Lung (tissue), 11 donors: ENCODE measurements at regions not wholly inside any gene's neighbourhood (a gene's known extent, or its start where the extent isn't known, plus 50 kb on each side); places are given as distances from the start of the nearest gene placed in this dataset.
A peak's percentile ranks its signal among the peaks of the same experiment; 100 is the strongest.

Experiments used
- ATAC-seq: fragments of 200-7000 bp; cut with Tn5 transposase; one replicate; pipeline ENCODE4 v1.9.1; 2020; ENCODE audit warnings: moderate number of reproducible peaks; ENCODE audit not compliant: insufficient read depth, low FRiP score
- DNase-seq, 3 donors: peaks; one replicate each; pipeline ENCODE4 v3.0.0-alpha.2; 2013 to 2017
- H3K27ac ChIP-seq, 2 donors: one replicate each; pipeline ENCODE4 v1.5.1; 2013; ENCODE audit warnings: mild to moderate bottlenecking in 2 of 2, moderate library complexity in 2 of 2, control low read depth in 1 of 2, inconsistent platforms in 1 of 2, low read depth in 1 of 2, low read length in 1 of 2
- H3K27me3 ChIP-seq, 3 donors: one replicate each; pipeline ENCODE4 v1.5.1; 2013; ENCODE audit warnings: low read length in 2 of 3; ENCODE audit not compliant: control insufficient read depth in 3 of 3, insufficient read depth in 3 of 3
- H3K36me3 ChIP-seq, 4 donors: one replicate each; pipeline ENCODE4 v1.5.1; 2013; ENCODE audit warnings: low read length in 4 of 4, mild to moderate bottlenecking in 1 of 4, moderate library complexity in 1 of 4; ENCODE audit not compliant: control insufficient read depth in 4 of 4, insufficient read depth in 4 of 4
- H3K4me1 ChIP-seq, 5 donors: one replicate each; pipeline ENCODE4 v1.5.1; 2013; ENCODE audit warnings: low read length in 5 of 5, mild to moderate bottlenecking in 2 of 5, moderate library complexity in 1 of 5; ENCODE audit not compliant: control insufficient read depth in 5 of 5, insufficient read depth in 5 of 5
- H3K4me3 ChIP-seq: one replicate; pipeline ENCODE4 v1.5.1; 2013; ENCODE audit warnings: mild to moderate bottlenecking, control low read depth, moderate library complexity
- H3K9ac ChIP-seq, 2 donors: one replicate each; pipeline ENCODE4 v1.5.1; 2013; ENCODE audit warnings: low read length in 2 of 2, control low read depth in 1 of 2; ENCODE audit not compliant: insufficient read depth in 1 of 2
- H3K9me3 ChIP-seq, 4 donors: one replicate each; pipeline ENCODE4 v1.5.1; 2013; ENCODE audit warnings: low read length in 3 of 4, mild to moderate bottlenecking in 1 of 4, moderate library complexity in 1 of 4; ENCODE audit not compliant: control insufficient read depth in 4 of 4, insufficient read depth in 3 of 4
- CTCF ChIP-seq: IDR thresholded peaks from 2 replicates; pipeline ENCODE4 v1.5.1; 2012; ENCODE audit warnings: mild to moderate bottlenecking; ENCODE audit errors: control extremely low read depth, extremely low read depth
- WGBS, 2 donors: extraction: QIAGEN DNeasy Blood & Tissue Kit; methylation state at CpG; one replicate each; pipeline ENCODE4 v1.1.7; 2013; 5-methylcytosine and 5-hydroxymethylcytosine counted together
- donor health status: control.
- donor health status: control.
- donor health status: Bipolar disorder and iron deficiency.
- donor health status: healthy.
- donor health status: DM: yes; HTN: yes; CAD: no.

GRCh38 chr5:119902593-119902992 is 273.2 kb downstream of the FAM170A start:
- Histone ChIP-seq H3K9me3 (peaks cover 0 to 3% (median 1%) of the 10 kb centered on the region in 4 donors), H3K9ac (no peak overlapping the region), H3K27me3 (no peaks in the 10 kb centered on the region), H3K27ac (no peak overlapping the region), H3K4me3 (no peak overlapping the region), H3K36me3 (no peaks in the 10 kb centered on the region), H3K4me1 (peaks cover 0 to 3% (median 0%) of the 10 kb centered on the region in 5 donors)
- ATAC-seq (no peak), DNase-seq (no peak)
- 86% methylated on average over 2 of the region's 2 CpGs for WGBS, 2 donors
- no peak for TF ChIP-seq CTCF

GRCh38 chr5:119913425-119913824 is 284.1 kb downstream of the FAM170A start:
- DNase-seq (no peak), ATAC-seq (peak; percentile 19)
- Histone ChIP-seq H3K4me1 (no peaks in the 10 kb centered on the region), H3K9ac (no peak overlapping the region), H3K36me3 (no peaks in the 10 kb centered on the region), H3K27me3 (no peaks in the 10 kb centered on the region), H3K4me3 (no peak overlapping the region), H3K27ac (no peak overlapping the region), H3K9me3 (peaks cover 0 to 4% (median 0%) of the 10 kb centered on the region in 4 donors)
- no peak for TF ChIP-seq CTCF
- WGBS, 2 donors = 57 to 58% methylated on average over 3 of the region's 3 CpGs

GRCh38 chr5:119919279-119919678 is 289.9 kb downstream of the FAM170A start:
- Histone ChIP-seq H3K27ac (no peak overlapping the region), H3K27me3 (no peaks in the 10 kb centered on the region), H3K36me3 (no peaks in the 10 kb centered on the region), H3K4me1 (no peaks in the 10 kb centered on the region), H3K9me3 (no peaks in the 10 kb centered on the region), H3K9ac (no peak overlapping the region), H3K4me3 (no peak overlapping the region)
- ATAC-seq (no peak), DNase-seq (no peak)
- 80 to 87% methylated on average over 1 of the region's 1 CpG for WGBS, 2 donors
- TF ChIP-seq CTCF = no peak

GRCh38 chr5:119926301-119926700 is 296.9 kb downstream of the FAM170A start:
- DNase-seq = peak in 1 of 3 donors; percentile 2
- WGBS, 2 donors = 96 to 100% methylated on average over 1 of the region's 1 CpG
- Histone ChIP-seq H3K9me3 (no peaks in the 10 kb centered on the region), H3K4me3 (no peak overlapping the region), H3K4me1 (peaks cover 0 to 2% (median 0%) of the 10 kb centered on the region in 5 donors), H3K27me3 (no peaks in the 10 kb centered on the region), H3K36me3 (no peaks in the 10 kb centered on the region), H3K9ac (no peak overlapping the region), H3K27ac (no peak overlapping the region)
- no peak for ATAC-seq
- TF ChIP-seq CTCF = no peak
